IPS-18c (cell line): ENCODE measurements at regions not wholly inside any gene's neighbourhood (a gene's known extent, or its start where the extent isn't known, plus 50 kb on each side); places are given as distances from the start of the nearest gene placed in this dataset.

Source experiments
- H3K4me3 ChIP-seq: 2 replicates; pipeline ENCODE4 v1.7.0; 2013; ENCODE audit warnings: low read depth, mild to moderate bottlenecking, low read length, moderate library complexity; ENCODE audit not compliant: insufficient read depth
- H3K9me3 ChIP-seq: one replicate; pipeline ENCODE4 v1.6.1; 2013; ENCODE audit warnings: mild to moderate bottlenecking, low read length, moderate library complexity; ENCODE audit not compliant: control insufficient read depth, insufficient read depth

- Histone ChIP-seq H3K4me3 (no peak overlapping the region), H3K9me3 (no peaks in the 10 kb centered on the region)
Measured at GRCh38 chr18:64288432-64288831, 139.5 kb upstream of the LINC00305 start.

- no peaks in the 10 kb centered on the region for H3K9me3 ChIP-seq
- H3K4me3 ChIP-seq, result no peak overlapping the region
Measured at GRCh38 chr18:64287926-64288325, 139.0 kb upstream of the LINC00305 start.

- peaks cover 8% of the 10 kb centered on the region for H3K9me3 ChIP-seq
Measured at GRCh38 chr18:64283059-64283458, 134.2 kb upstream of the LINC00305 start.

GRCh38 chr18:64278026-64278425, 129.1 kb upstream of the LINC00305 start:
- no peak overlapping the region for H3K4me3 ChIP-seq
- peaks cover 8% of the 10 kb centered on the region for H3K9me3 ChIP-seq

More at GRCh38 chr18:64283059-64283458, 134.2 kb upstream of the LINC00305 start:
- no peak overlapping the region for H3K4me3 ChIP-seq

- Histone ChIP-seq H3K4me3 (no peak overlapping the region), H3K9me3 (peaks cover 4% of the 10 kb centered on the region)
Measured at GRCh38 chr18:64276311-64277090, 127.6 kb upstream of the LINC00305 start.

- Histone ChIP-seq H3K4me3 (no peak overlapping the region), H3K9me3 (no peaks in the 10 kb centered on the region)
Measured at GRCh38 chr18:64275593-64276300, 126.9 kb upstream of the LINC00305 start.

GRCh38 chr18:64273724-64274123, 124.8 kb upstream of the LINC00305 start:
- no peak overlapping the region for H3K4me3 ChIP-seq

GRCh38 chr18:64271975-64272659, 123.2 kb upstream of the LINC00305 start:
- Histone ChIP-seq H3K4me3 (no peak overlapping the region), H3K9me3 (no peaks in the 10 kb centered on the region)

More at GRCh38 chr18:64273724-64274123, 124.8 kb upstream of the LINC00305 start:
- no peaks in the 10 kb centered on the region for H3K9me3 ChIP-seq

GRCh38 chr18:64271246-64271645, 122.4 kb upstream of the LINC00305 start:
- H3K9me3 ChIP-seq, result no peaks in the 10 kb centered on the region
- no peak overlapping the region for H3K4me3 ChIP-seq

- H3K4me3 ChIP-seq, result no peak overlapping the region
Measured at GRCh38 chr18:64270608-64271007, 121.7 kb upstream of the LINC00305 start.

GRCh38 chr18:64270121-64270520, 121.2 kb upstream of the LINC00305 start:
- no peaks in the 10 kb centered on the region for H3K9me3 ChIP-seq
- no peak overlapping the region for H3K4me3 ChIP-seq

More at GRCh38 chr18:64270608-64271007, 121.7 kb upstream of the LINC00305 start:
- H3K9me3 ChIP-seq, result no peaks in the 10 kb centered on the region

- H3K9me3 ChIP-seq, result no peaks in the 10 kb centered on the region
Measured at GRCh38 chr18:64264171-64264570, 115.3 kb upstream of the LINC00305 start.

GRCh38 chr18:64260810-64261209, 111.9 kb upstream of the LINC00305 start:
- no peaks in the 10 kb centered on the region for H3K9me3 ChIP-seq
- no peak overlapping the region for H3K4me3 ChIP-seq

More at GRCh38 chr18:64264171-64264570, 115.3 kb upstream of the LINC00305 start:
- no peak overlapping the region for H3K4me3 ChIP-seq

GRCh38 chr18:64259871-64260270, 111.0 kb upstream of the LINC00305 start:
- H3K4me3 ChIP-seq, result no peak overlapping the region
- H3K9me3 ChIP-seq, result no peaks in the 10 kb centered on the region

GRCh38 chr18:64258111-64258650, 109.3 kb upstream of the LINC00305 start:
- Histone ChIP-seq H3K9me3 (no peaks in the 10 kb centered on the region), H3K4me3 (no peak overlapping the region)

GRCh38 chr18:64254399-64255093, 105.7 kb upstream of the LINC00305 start:
- H3K9me3 ChIP-seq, result no peaks in the 10 kb centered on the region
- H3K4me3 ChIP-seq, result no peak overlapping the region

- H3K4me3 ChIP-seq, result no peak overlapping the region
- H3K9me3 ChIP-seq, result no peaks in the 10 kb centered on the region
Measured at GRCh38 chr18:64253873-64254272, 105.0 kb upstream of the LINC00305 start.
